ENCODE measurements at regions not wholly inside any gene's neighbourhood (a gene's known extent, or its start where the extent isn't known, plus 50 kb on each side); places are given as distances from the start of the nearest gene placed in this dataset.

- Histone ChIP-seq H2AFZ (ENCODE audit: low read depth, low read length) (no peak overlapping the region), H3K9me3 (ENCODE audit: insufficient read depth, low read length) (no peaks in the 10 kb centered on the region), H4K20me1 (ENCODE audit: insufficient read depth, low read length) (no peaks in the 10 kb centered on the region), H3K27ac (ENCODE audit: low read length) (no peak overlapping the region), H3K4me2 (ENCODE audit: low read length) (no peak overlapping the region), H3K79me2 (ENCODE audit: low read length) (no peaks in the 10 kb centered on the region), H3K4me3 (ENCODE audit: low read length) (no peak overlapping the region), H3K9ac (ENCODE audit: low read length) (no peak overlapping the region), H3K36me3 (replicated peaks; ENCODE audit: low read depth, low read length) (no peaks in the 10 kb centered on the region), H3K27me3 (ENCODE audit: low read depth, low read length) (no peaks in the 10 kb centered on the region), H3K4me1 (ENCODE audit: low read length) (no peaks in the 10 kb centered on the region)
- TF ChIP-seq CTCF (IDR thresholded peaks at IDR 0.05; ENCODE audit: low read depth, low read length) (no peak), EZH2phosphoT487 (IDR thresholded peaks at IDR 0.05; ENCODE audit: low read depth) (no peak)
Observed at GRCh38 chr15:95394186-95395067, 936.1 kb upstream of the NR2F2 start.

- Histone ChIP-seq H3K9ac (ENCODE audit: low read length) (no peak overlapping the region), H4K20me1 (ENCODE audit: insufficient read depth, low read length) (no peaks in the 10 kb centered on the region), H3K9me3 (ENCODE audit: insufficient read depth, low read length) (no peaks in the 10 kb centered on the region), H3K79me2 (ENCODE audit: low read length) (no peaks in the 10 kb centered on the region), H3K36me3 (replicated peaks; ENCODE audit: low read depth, low read length) (no peaks in the 10 kb centered on the region), H3K4me3 (ENCODE audit: low read length) (no peak overlapping the region), H3K4me1 (ENCODE audit: low read length) (no peaks in the 10 kb centered on the region), H3K27me3 (ENCODE audit: low read depth, low read length) (no peaks in the 10 kb centered on the region), H3K27ac (ENCODE audit: low read length) (no peak overlapping the region), H3K4me2 (ENCODE audit: low read length) (no peak overlapping the region), H2AFZ (ENCODE audit: low read depth, low read length) (no peak overlapping the region)
- TF ChIP-seq EZH2phosphoT487 (IDR thresholded peaks at IDR 0.05; ENCODE audit: low read depth) (no peak), CTCF (IDR thresholded peaks at IDR 0.05; ENCODE audit: low read depth, low read length) (no peak)
Observed at GRCh38 chr15:95400428-95400827, 930.1 kb upstream of the NR2F2 start.

- Histone ChIP-seq H3K4me3 (ENCODE audit: low read length) (no peak overlapping the region), H2AFZ (ENCODE audit: low read depth, low read length) (no peak overlapping the region), H4K20me1 (ENCODE audit: insufficient read depth, low read length) (no peaks in the 10 kb centered on the region), H3K9me3 (ENCODE audit: insufficient read depth, low read length) (no peaks in the 10 kb centered on the region), H3K27me3 (ENCODE audit: low read depth, low read length) (no peaks in the 10 kb centered on the region), H3K79me2 (ENCODE audit: low read length) (no peaks in the 10 kb centered on the region), H3K36me3 (replicated peaks; ENCODE audit: low read depth, low read length) (no peaks in the 10 kb centered on the region), H3K9ac (ENCODE audit: low read length) (no peak overlapping the region), H3K27ac (ENCODE audit: low read length) (no peak overlapping the region), H3K4me1 (ENCODE audit: low read length) (no peaks in the 10 kb centered on the region), H3K4me2 (ENCODE audit: low read length) (no peak overlapping the region)
- no peak for TF ChIP-seq CTCF (IDR thresholded peaks at IDR 0.05; ENCODE audit: low read depth, low read length)
- no peak for TF ChIP-seq EZH2phosphoT487 (IDR thresholded peaks at IDR 0.05; ENCODE audit: low read depth)
Observed at GRCh38 chr15:95401587-95401986, 928.9 kb upstream of the NR2F2 start.

DNA sequence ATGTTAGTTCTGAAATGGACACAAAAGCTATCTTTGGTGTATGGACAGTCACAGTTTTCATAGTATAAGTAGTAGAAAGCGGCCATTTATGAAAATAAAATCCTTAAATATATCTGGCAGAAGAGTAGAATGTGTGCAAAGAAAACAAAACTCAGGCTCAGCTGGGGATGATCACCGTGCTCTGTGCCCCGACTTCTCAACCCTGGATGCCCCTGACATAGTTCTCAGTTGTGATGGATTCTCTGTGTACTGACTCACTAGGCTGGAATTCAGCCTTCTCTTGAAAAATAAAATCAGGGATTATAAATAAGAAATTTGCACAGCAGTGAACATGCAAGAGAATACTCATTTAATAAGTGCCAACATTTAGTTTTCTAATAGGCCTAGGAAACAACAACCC lies 925.1 kb upstream of the NR2F2 start:
- H3K9ac ChIP-seq (ENCODE audit: low read length): no peak overlapping the region
- H4K20me1 ChIP-seq (ENCODE audit: insufficient read depth, low read length): no peaks in the 10 kb centered on the region
- H3K4me2 ChIP-seq (ENCODE audit: low read length): no peak overlapping the region
- no peak overlapping the region for H3K27ac ChIP-seq (ENCODE audit: low read length)
- H3K27me3 ChIP-seq (ENCODE audit: low read depth, low read length): no peaks in the 10 kb centered on the region
- no peaks in the 10 kb centered on the region for H3K36me3 ChIP-seq (replicated peaks; ENCODE audit: low read depth, low read length)
- no peak overlapping the region for H3K4me3 ChIP-seq (ENCODE audit: low read length)
- no peaks in the 10 kb centered on the region for H3K4me1 ChIP-seq (ENCODE audit: low read length)
- H2AFZ ChIP-seq (ENCODE audit: low read depth, low read length): no peak overlapping the region
- no peak for TF ChIP-seq EZH2phosphoT487 (IDR thresholded peaks at IDR 0.05; ENCODE audit: low read depth)
- TF ChIP-seq CTCF (IDR thresholded peaks at IDR 0.05; ENCODE audit: low read depth, low read length): no peak
- no peaks in the 10 kb centered on the region for H3K9me3 ChIP-seq (ENCODE audit: insufficient read depth, low read length)
- H3K79me2 ChIP-seq (ENCODE audit: low read length): no peaks in the 10 kb centered on the region

Measured in OCI-LY3 (cell line).